ENCODE measurements at regions not wholly inside any gene's neighbourhood (a gene's known extent, or its start where the extent isn't known, plus 50 kb on each side); places are given as distances from the start of the nearest gene placed in this dataset.
A peak's percentile ranks its signal among the peaks of the same experiment; 100 is the strongest.

DNA sequence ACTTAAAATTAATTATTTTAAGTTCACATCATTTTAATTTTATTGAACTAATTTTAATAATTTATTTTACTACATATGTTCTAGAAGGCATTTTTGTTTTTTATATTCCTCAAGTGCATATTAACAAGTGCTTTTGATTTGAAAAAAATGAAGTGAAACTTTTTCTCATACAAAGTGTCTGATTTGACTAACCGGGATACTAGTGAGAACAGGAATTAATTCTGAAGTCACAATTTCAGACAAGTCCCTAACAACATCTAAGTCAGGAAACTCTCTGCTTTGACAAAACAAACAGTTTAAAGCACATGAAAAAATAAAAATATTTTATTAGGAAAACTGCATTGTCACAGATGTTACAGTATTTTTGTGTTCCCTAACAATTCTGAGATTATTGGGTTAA lies 1166.3 kb upstream of the CITED2 start:
- DNase-seq (ENCODE audit: low read depth, low spot score), result no peak
- TF ChIP-seq YY1 (IDR thresholded peaks at IDR 0.05; ENCODE audit: insufficient read depth, insufficient read length), result no peak
- no peak for TF ChIP-seq ZNF274 (IDR thresholded peaks at IDR 0.05; ENCODE audit: low read depth, low read length)
- TF ChIP-seq SUZ12 (IDR thresholded peaks at IDR 0.05; ENCODE audit: extremely low read depth, insufficient read depth, insufficient read length), result no peak
- Histone ChIP-seq H3K36me3 (ENCODE audit: insufficient read depth, insufficient read length, low read length) (no peaks in the 10 kb centered on the region), H3K4me1 (ENCODE audit: insufficient read depth, insufficient read length) (no peaks in the 10 kb centered on the region), H3K4me3 (ENCODE audit: insufficient read length, low read depth) (no peak overlapping the region), H3K27me3 (ENCODE audit: insufficient read depth, insufficient read length) (no peaks in the 10 kb centered on the region), H3K9ac (ENCODE audit: insufficient read length, low read depth) (no peak overlapping the region), H3K9me3 (ENCODE audit: insufficient read depth, low read length) (peaks cover 1% of the 10 kb centered on the region; the same call in 1 of the 2 replicates)

DNA sequence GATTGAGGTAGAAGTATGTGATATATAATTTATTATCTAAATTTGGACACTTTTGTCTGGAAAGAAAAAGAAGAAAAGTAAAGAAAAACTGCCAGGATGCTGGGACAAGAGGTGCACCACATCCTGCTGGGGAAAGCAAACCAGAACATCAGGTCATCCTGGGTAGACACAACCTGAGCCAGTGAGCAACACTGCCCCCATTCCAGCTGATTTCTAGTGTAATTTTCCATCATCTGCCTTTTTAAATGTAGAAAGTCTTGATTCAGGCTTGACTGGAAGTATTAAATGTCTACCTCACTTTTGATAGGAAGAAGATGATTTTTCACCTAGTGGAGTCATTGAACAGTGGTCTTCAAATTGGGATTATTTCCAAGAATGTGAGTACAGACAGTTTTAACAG lies 1164.5 kb upstream of the CITED2 start:
- Histone ChIP-seq H3K9me3 (ENCODE audit: insufficient read depth, low read length) (peaks cover 6% of the 10 kb centered on the region; the same call in 1 of the 2 replicates), H3K4me1 (ENCODE audit: insufficient read depth, insufficient read length) (no peaks in the 10 kb centered on the region), H3K9ac (ENCODE audit: insufficient read length, low read depth) (no peak overlapping the region), H3K4me3 (ENCODE audit: insufficient read length, low read depth) (no peak overlapping the region), H3K27me3 (ENCODE audit: insufficient read depth, insufficient read length) (no peaks in the 10 kb centered on the region), H3K36me3 (ENCODE audit: insufficient read depth, insufficient read length, low read length) (no peaks in the 10 kb centered on the region)
- TF ChIP-seq YY1 (IDR thresholded peaks at IDR 0.05; ENCODE audit: insufficient read depth, insufficient read length) (no peak), SUZ12 (IDR thresholded peaks at IDR 0.05; ENCODE audit: extremely low read depth, insufficient read depth, insufficient read length) (no peak), ZNF274 (IDR thresholded peaks at IDR 0.05; ENCODE audit: low read depth, low read length) (no peak)
- DNase-seq (ENCODE audit: low read depth, low spot score), result no peak

DNA sequence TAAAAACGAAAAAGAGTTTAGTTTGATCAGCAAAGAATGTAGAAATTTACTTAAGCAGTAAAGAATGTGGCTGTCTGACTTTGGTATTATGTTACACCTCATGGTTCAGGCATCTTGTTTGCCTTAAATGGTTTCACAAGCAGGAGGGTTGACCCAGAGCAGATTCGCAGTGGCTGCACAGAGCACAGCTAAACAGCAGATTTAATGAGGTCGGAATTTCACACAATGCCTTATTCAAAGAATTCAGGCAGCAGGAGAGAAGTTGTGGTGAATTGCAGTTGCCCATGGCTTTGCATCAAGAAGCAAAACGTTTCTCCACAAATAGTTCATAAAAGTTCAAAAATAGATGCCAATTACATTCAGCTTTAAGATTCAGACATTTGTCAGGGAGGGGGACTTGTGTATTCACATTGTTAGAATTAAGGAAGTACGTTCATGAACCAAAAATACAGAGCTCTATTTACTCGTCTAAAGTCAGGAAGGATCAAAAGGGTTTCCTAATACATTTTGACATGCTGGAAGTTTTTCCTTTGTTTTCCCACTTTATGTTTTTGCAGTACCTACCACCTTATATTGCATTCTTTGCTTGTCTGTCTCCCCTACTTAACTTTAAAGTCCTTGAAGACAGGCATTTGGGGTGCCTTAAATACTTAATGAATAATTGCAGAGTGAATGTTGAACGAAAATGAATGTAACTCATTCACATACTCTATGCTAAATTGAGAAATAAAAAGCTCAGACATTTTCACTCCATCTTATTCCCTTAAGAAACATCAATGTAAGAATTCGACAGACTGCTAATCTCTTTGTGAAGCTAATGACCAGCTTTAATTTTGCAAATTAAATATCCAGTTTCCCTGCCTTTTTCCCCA lies 1163.6 kb upstream of the CITED2 start:
- TF ChIP-seq SUZ12 (IDR thresholded peaks at IDR 0.05; ENCODE audit: extremely low read depth, insufficient read depth, insufficient read length) (no peak), YY1 (IDR thresholded peaks at IDR 0.05; ENCODE audit: insufficient read depth, insufficient read length) (no peak), ZNF274 (IDR thresholded peaks at IDR 0.05; ENCODE audit: low read depth, low read length) (no peak)
- Histone ChIP-seq H3K4me3 (ENCODE audit: insufficient read length, low read depth) (no peak overlapping the region), H3K9ac (ENCODE audit: insufficient read length, low read depth) (no peak overlapping the region), H3K27me3 (ENCODE audit: insufficient read depth, insufficient read length) (no peaks in the 10 kb centered on the region), H3K9me3 (ENCODE audit: insufficient read depth, low read length) (peaks cover 6% of the 10 kb centered on the region; the same call in 1 of the 2 replicates), H3K36me3 (ENCODE audit: insufficient read depth, insufficient read length, low read length) (no peaks in the 10 kb centered on the region), H3K4me1 (ENCODE audit: insufficient read depth, insufficient read length) (no peaks in the 10 kb centered on the region)
- peak; percentile 33 for DNase-seq (ENCODE audit: low read depth, low spot score)

DNA sequence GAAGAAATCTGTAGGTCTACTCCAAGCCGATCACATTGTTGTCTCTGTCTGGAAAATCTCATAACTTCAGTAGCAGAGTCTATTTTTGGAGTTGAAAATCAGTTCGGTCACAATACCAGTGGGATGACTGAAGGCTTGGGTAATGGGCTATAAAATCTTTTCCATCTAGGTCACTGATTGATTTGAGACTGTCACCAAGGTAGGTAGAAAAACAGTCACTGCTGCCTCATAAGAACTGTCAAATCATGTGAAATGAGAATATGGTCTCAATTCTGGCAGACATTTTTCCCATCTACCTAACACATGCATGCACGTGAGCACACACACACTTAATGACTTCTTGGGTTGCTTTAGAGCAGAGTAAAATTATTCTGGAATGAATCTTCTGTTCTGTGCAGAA lies 1162.8 kb upstream of the CITED2 start:
- H3K4me3 ChIP-seq (ENCODE audit: insufficient read length, low read depth), result no peak overlapping the region
- H3K4me1 ChIP-seq (ENCODE audit: insufficient read depth, insufficient read length), result no peaks in the 10 kb centered on the region
- H3K36me3 ChIP-seq (ENCODE audit: insufficient read depth, insufficient read length, low read length), result no peaks in the 10 kb centered on the region
- DNase-seq (ENCODE audit: low read depth, low spot score), result no peak
- H3K27me3 ChIP-seq (ENCODE audit: insufficient read depth, insufficient read length), result no peaks in the 10 kb centered on the region
- no peak for TF ChIP-seq YY1 (IDR thresholded peaks at IDR 0.05; ENCODE audit: insufficient read depth, insufficient read length)
- no peak for TF ChIP-seq ZNF274 (IDR thresholded peaks at IDR 0.05; ENCODE audit: low read depth, low read length)
- no peak for TF ChIP-seq SUZ12 (IDR thresholded peaks at IDR 0.05; ENCODE audit: extremely low read depth, insufficient read depth, insufficient read length)
- H3K9me3 ChIP-seq (ENCODE audit: insufficient read depth, low read length), result peaks cover 6% of the 10 kb centered on the region; the same call in 1 of the 2 replicates
- no peak overlapping the region for H3K9ac ChIP-seq (ENCODE audit: insufficient read length, low read depth)

DNA sequence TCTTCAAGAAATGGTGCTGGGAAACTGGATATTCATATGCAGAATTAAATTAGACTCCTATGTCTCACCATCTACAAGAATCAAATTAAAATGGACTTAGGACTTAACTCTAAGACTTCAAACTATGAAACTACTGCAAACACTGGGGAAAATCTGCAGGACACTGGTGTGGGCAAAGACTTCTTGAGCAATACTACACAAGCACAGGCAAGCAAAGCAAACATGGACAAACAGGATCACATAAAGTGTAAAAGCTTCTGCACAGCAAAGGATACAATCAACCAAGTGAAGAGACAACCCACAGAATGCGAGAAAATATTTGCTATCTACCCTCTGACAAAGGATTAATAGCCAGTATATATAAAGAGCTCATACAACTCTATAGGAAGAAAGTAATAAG lies 1161.1 kb upstream of the CITED2 start:
- no peaks in the 10 kb centered on the region for H3K4me1 ChIP-seq (ENCODE audit: insufficient read depth, insufficient read length)
- no peaks in the 10 kb centered on the region for H3K27me3 ChIP-seq (ENCODE audit: insufficient read depth, insufficient read length)
- peaks cover 6% of the 10 kb centered on the region; the same call in 1 of the 2 replicates for H3K9me3 ChIP-seq (ENCODE audit: insufficient read depth, low read length)
- H3K36me3 ChIP-seq (ENCODE audit: insufficient read depth, insufficient read length, low read length), result no peaks in the 10 kb centered on the region
- no peak for DNase-seq (ENCODE audit: low read depth, low spot score)
- H3K9ac ChIP-seq (ENCODE audit: insufficient read length, low read depth), result no peak overlapping the region
- H3K4me3 ChIP-seq (ENCODE audit: insufficient read length, low read depth), result no peak overlapping the region
- TF ChIP-seq YY1 (IDR thresholded peaks at IDR 0.05; ENCODE audit: insufficient read depth, insufficient read length) (no peak), ZNF274 (IDR thresholded peaks at IDR 0.05; ENCODE audit: low read depth, low read length) (no peak), SUZ12 (IDR thresholded peaks at IDR 0.05; ENCODE audit: extremely low read depth, insufficient read depth, insufficient read length) (no peak)

DNA sequence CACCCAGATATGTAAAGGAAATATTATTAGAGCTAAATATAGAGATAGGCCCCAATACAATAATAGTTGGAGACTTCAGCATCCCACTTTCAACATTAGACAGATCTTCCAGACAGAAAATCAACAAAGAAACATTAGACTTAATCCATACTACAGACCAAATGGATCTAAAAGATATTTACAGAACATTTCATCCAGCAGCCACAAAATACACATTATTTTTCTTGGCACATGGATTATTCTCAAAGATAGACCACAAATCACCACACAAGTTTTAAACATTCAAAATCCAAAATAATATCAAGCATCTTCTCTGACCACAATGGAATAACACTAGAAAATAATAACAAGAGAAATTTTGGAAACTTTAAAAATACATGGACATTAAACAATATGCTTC lies 1159.1 kb upstream of the CITED2 start:
- no peaks in the 10 kb centered on the region for H3K27me3 ChIP-seq (ENCODE audit: insufficient read depth, insufficient read length)
- no peak for DNase-seq (ENCODE audit: low read depth, low spot score)
- no peaks in the 10 kb centered on the region for H3K4me1 ChIP-seq (ENCODE audit: insufficient read depth, insufficient read length)
- no peak overlapping the region for H3K4me3 ChIP-seq (ENCODE audit: insufficient read length, low read depth)
- H3K36me3 ChIP-seq (ENCODE audit: insufficient read depth, insufficient read length, low read length), result no peaks in the 10 kb centered on the region
- H3K9me3 ChIP-seq (ENCODE audit: insufficient read depth, low read length), result peaks cover 6% of the 10 kb centered on the region; the same call in 1 of the 2 replicates
- TF ChIP-seq SUZ12 (IDR thresholded peaks at IDR 0.05; ENCODE audit: extremely low read depth, insufficient read depth, insufficient read length) (no peak), ZNF274 (IDR thresholded peaks at IDR 0.05; ENCODE audit: low read depth, low read length) (no peak), YY1 (IDR thresholded peaks at IDR 0.05; ENCODE audit: insufficient read depth, insufficient read length) (no peak)
- no peak overlapping the region for H3K9ac ChIP-seq (ENCODE audit: insufficient read length, low read depth)

DNA sequence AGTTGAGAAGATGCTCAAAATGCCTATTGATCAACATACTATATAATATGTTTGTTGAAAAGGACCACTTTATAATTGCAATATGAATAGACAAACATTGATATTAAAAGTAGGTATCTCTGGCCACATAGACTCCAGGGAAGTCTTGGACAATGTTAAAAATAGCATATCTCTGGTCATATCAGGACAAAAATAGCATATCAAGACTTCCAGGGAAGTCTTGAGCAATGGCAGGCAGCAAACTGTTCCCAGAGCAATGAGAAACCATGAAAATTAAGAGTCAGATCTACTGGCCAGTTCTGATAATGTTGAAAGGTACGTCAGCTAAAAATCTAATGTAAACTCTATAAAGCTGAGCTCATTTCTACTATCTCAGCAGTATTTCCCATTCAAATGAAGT lies 1130.3 kb upstream of the CITED2 start:
- Histone ChIP-seq H3K4me1 (ENCODE audit: insufficient read depth, insufficient read length) (no peaks in the 10 kb centered on the region), H3K27me3 (ENCODE audit: insufficient read depth, insufficient read length) (no peaks in the 10 kb centered on the region), H3K36me3 (ENCODE audit: insufficient read depth, insufficient read length, low read length) (no peaks in the 10 kb centered on the region), H3K9ac (ENCODE audit: insufficient read length, low read depth) (no peak overlapping the region), H3K4me3 (ENCODE audit: insufficient read length, low read depth) (no peak overlapping the region), H3K9me3 (ENCODE audit: insufficient read depth, low read length) (no peaks in the 10 kb centered on the region)
- no peak for DNase-seq (ENCODE audit: low read depth, low spot score)
- TF ChIP-seq SUZ12 (IDR thresholded peaks at IDR 0.05; ENCODE audit: extremely low read depth, insufficient read depth, insufficient read length) (no peak), ZNF274 (IDR thresholded peaks at IDR 0.05; ENCODE audit: low read depth, low read length) (no peak), YY1 (IDR thresholded peaks at IDR 0.05; ENCODE audit: insufficient read depth, insufficient read length) (no peak)
